OCI-LY7 (cell line): ENCODE measurements at regions not wholly inside any gene's neighbourhood (a gene's known extent, or its start where the extent isn't known, plus 50 kb on each side); places are given as distances from the start of the nearest gene placed in this dataset.

Source experiments
- BruUV-seq: library from RNA; stranded (reverse); fragments of 400-500 nt; replicated peaks from 2 replicates; lab custom pipeline; 2021; lab: Mats Ljungman, UMichigan
- CTCF ChIA-PET: fragments of 300-600 bp; sonication (Branson Sonifier 250); formaldehyde crosslinking; loops from one replicate; lab custom pipeline; 2022; ENCODE audit warnings: antibody characterized with exemption; ENCODE audit not compliant: unreplicated experiment; lab: Charles Lee
- POLR2A ChIA-PET: fragments of 300-600 bp; sonication (Branson Sonifier 250); formaldehyde crosslinking; loops from one replicate; lab custom pipeline; 2022; ENCODE audit warnings: antibody characterized with exemption; lab: Charles Lee
- DNase-seq: peaks from one replicate; pipeline ENCODE4 v3.0.0-alpha.2; 2015; ENCODE audit warnings: low spot score
- H2AFZ ChIP-seq: fragments of 200-600 bp; sonication (generic), shearing (Covaris generic); 2 replicates; pipeline ENCODE4 v1.6.1; 2014; ENCODE audit warnings: mild to moderate bottlenecking, antibody characterized with exemption, low read length, moderate library complexity
- H3K27ac ChIP-seq: fragments of 200-600 bp; sonication (generic); 2 replicates; pipeline ENCODE4 v1.5.1; 2014; ENCODE audit warnings: mixed run types, low read depth, mild to moderate bottlenecking, moderate library complexity, low read length, inconsistent platforms; ENCODE audit not compliant: poor library complexity, severe bottlenecking
- H3K36me3 ChIP-seq: fragments of 200-600 bp; sonication (generic); 2 replicates; pipeline ENCODE4 v1.6.1; 2014; ENCODE audit warnings: mild to moderate bottlenecking, antibody characterized with exemption, low read length, moderate library complexity, mixed read lengths; ENCODE audit not compliant: insufficient read depth
- H3K4me1 ChIP-seq: fragments of 200-600 bp; sonication (generic); 2 replicates; pipeline ENCODE4 v1.5.1; 2014; ENCODE audit warnings: mild to moderate bottlenecking, low read length; ENCODE audit not compliant: insufficient read depth, poor library complexity, severe bottlenecking
- H3K4me2 ChIP-seq: fragments of 200-600 bp; sonication (generic); 2 replicates; pipeline ENCODE4 v1.6.1; 2014; ENCODE audit warnings: mild to moderate bottlenecking, low read length
- H3K4me3 ChIP-seq: fragments of 200-600 bp; sonication (generic); 2 replicates; pipeline ENCODE4 v1.5.1; 2014; ENCODE audit warnings: mild to moderate bottlenecking, low read depth, low read length; ENCODE audit not compliant: poor library complexity, severe bottlenecking
- H3K79me2 ChIP-seq: fragments of 200-600 bp; sonication (generic); 2 replicates; pipeline ENCODE4 v1.6.1; 2016; ENCODE audit warnings: low read depth, mild to moderate bottlenecking, low read length, moderate library complexity, mixed read lengths; ENCODE audit not compliant: insufficient read depth
- H3K9me2 ChIP-seq: fragments of 200-600 bp; sonication (generic); 2 replicates; pipeline ENCODE4 v1.6.1; 2016; ENCODE audit warnings: mild to moderate bottlenecking, low read length, mixed read lengths; ENCODE audit not compliant: insufficient read depth
- H3K9me3 ChIP-seq: fragments of 200-600 bp; sonication (generic); 2 replicates; pipeline ENCODE4 v1.6.1; 2014; ENCODE audit warnings: mild to moderate bottlenecking, mixed run types, low read length, mixed read lengths
- H4K20me1 ChIP-seq: fragments of 200-600 bp; sonication (generic); 2 replicates; pipeline ENCODE4 v1.6.1; 2014; ENCODE audit warnings: mild to moderate bottlenecking, antibody characterized with exemption, low read length, moderate library complexity, mixed read lengths; ENCODE audit not compliant: insufficient read depth
- EZH2phosphoT487 ChIP-seq: fragments of 200-600 bp; sonication (generic); IDR thresholded peaks from 2 replicates; pipeline ENCODE4 v1.6.1; 2018; ENCODE audit warnings: low read depth, borderline replicate concordance, mild to moderate bottlenecking, mixed run types, antibody characterized with exemption, low read length, moderate library complexity, mixed read lengths
- intact Hi-C: fragments of 100-400 bp; cut with micrococcal nuclease; formaldehyde crosslinking; loops from one replicate; pipeline ENCODE4 v1.10.0; 2022; ENCODE audit not compliant: unreplicated experiment
- TF ChIP-seq, protein P1 (sequence below): fragments of 200-600 bp; sonication (generic); conservative IDR thresholded peaks from 2 replicates; pipeline ENCODE4 v1.5.1; 2014; ENCODE audit warnings: mild to moderate bottlenecking, antibody characterized with exemption, low read length, moderate library complexity, mixed read lengths

DNA sequence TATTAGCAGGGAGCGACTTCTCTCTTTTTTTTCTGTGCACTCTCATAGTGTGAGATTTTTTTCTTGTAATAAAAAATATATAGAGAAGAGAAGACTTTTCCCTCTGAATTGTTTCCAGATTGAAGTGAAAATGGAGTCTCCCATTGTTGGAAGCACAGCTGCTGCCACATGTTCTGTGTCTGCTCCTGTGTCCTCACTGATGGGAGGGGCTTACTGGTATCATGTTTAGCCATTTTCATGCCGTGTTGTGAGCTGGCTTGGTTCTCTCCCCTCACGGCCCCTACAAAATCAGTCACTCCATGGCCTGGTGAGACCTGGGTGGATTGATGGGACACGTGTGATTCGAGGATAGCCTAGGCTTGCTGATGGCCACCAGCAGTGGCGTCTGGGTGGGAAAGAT lies 379.7 kb upstream of the DDHD1 start:
- no peak for DNase-seq
- Histone ChIP-seq H3K4me3 (no peak overlapping the region), H2AFZ (no peak overlapping the region), H3K36me3 (no peaks in the 10 kb centered on the region), H3K4me2 (no peak overlapping the region), H3K9me2 (no peaks in the 10 kb centered on the region), H3K9me3 (no peaks in the 10 kb centered on the region), H4K20me1 (no peaks in the 10 kb centered on the region), H3K4me1 (peaks cover 6% of the 10 kb centered on the region), H3K79me2 (no peaks in the 10 kb centered on the region), H3K27ac (no peak overlapping the region)
- BruUV-seq, result no TSS peak
- CTCF ChIA-PET, result no interaction called here
- TF ChIP-seq EZH2phosphoT487, result no peak
- TF ChIP-seq, protein P1, sequence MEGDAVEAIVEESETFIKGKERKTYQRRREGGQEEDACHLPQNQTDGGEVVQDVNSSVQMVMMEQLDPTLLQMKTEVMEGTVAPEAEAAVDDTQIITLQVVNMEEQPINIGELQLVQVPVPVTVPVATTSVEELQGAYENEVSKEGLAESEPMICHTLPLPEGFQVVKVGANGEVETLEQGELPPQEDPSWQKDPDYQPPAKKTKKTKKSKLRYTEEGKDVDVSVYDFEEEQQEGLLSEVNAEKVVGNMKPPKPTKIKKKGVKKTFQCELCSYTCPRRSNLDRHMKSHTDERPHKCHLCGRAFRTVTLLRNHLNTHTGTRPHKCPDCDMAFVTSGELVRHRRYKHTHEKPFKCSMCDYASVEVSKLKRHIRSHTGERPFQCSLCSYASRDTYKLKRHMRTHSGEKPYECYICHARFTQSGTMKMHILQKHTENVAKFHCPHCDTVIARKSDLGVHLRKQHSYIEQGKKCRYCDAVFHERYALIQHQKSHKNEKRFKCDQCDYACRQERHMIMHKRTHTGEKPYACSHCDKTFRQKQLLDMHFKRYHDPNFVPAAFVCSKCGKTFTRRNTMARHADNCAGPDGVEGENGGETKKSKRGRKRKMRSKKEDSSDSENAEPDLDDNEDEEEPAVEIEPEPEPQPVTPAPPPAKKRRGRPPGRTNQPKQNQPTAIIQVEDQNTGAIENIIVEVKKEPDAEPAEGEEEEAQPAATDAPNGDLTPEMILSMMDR, result no peak
- POLR2A ChIA-PET, result interaction anchor here (0.6 kb wide), 1 partner anchor 33 kb away, joined by 3 read pairs; no protein-coding TSS in a partner anchor
- intact Hi-C loops, result loop anchor here (10.0 kb wide), 1 partner anchor 402 kb away; no protein-coding TSS in a partner anchor

DNA sequence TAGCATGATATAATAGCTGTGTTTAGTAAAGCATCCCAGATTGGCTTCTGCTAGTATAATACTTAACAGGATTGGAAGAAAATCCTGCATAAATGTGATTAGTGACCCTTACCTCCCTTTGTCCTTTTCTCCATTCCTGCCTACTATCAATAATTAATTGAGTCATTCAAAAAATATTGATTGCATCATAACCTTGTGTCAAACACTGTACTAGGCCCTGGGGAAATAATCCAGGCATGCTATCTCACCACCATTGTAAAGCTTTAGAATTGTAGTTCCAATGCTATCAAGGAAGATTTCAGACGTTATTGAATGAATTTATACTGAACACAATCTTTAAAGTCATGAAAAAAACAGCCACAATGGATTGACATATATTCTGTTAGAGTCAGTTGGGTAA lies 378.6 kb upstream of the DDHD1 start:
- no peak overlapping the region for H2AFZ ChIP-seq
- intact Hi-C loops, result loop anchor here (10.0 kb wide), 1 partner anchor 403 kb away; no protein-coding TSS in a partner anchor
- no peak overlapping the region for H3K4me3 ChIP-seq
- H3K27ac ChIP-seq, result no peak overlapping the region
- no peak for DNase-seq
- no peaks in the 10 kb centered on the region for H3K79me2 ChIP-seq
- BruUV-seq, result no TSS peak
- POLR2A ChIA-PET, result interaction anchor here (0.6 to 0.9 kb wide), 2 partner anchors 85 to 469 kb away, joined by 3 to 4 read pairs; no protein-coding TSS in a partner anchor
- no peaks in the 10 kb centered on the region for H4K20me1 ChIP-seq
- peaks cover 6% of the 10 kb centered on the region for H3K4me1 ChIP-seq
- H3K4me2 ChIP-seq, result no peak overlapping the region
- no peaks in the 10 kb centered on the region for H3K36me3 ChIP-seq
- no peak for TF ChIP-seq EZH2phosphoT487
- TF ChIP-seq, protein P1, result no peak
- CTCF ChIA-PET, result no interaction called here
- H3K9me2 ChIP-seq, result no peaks in the 10 kb centered on the region
- no peaks in the 10 kb centered on the region for H3K9me3 ChIP-seq

DNA sequence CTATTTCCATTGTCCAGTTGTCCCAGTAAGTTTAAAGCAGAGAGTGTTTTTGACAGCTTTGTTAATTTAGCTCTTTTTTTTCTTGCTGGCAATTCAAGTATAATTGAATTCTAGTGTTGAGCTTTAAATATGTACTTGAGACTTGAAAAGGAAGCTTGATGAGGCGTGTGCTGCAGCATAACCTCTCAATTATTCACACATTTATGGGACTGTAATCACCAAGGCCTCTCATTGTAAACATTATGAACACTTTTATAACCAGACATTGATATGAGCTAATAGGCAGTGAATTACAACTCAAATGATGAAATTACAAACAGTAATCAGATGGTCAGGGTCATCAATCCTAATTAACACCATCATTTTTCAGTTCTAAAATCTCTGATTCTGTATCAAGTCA lies 378.0 kb upstream of the DDHD1 start:
- Histone ChIP-seq H3K4me2 (no peak overlapping the region), H3K27ac (no peak overlapping the region), H3K4me3 (no peak overlapping the region), H2AFZ (no peak overlapping the region), H3K9me3 (no peaks in the 10 kb centered on the region), H3K79me2 (no peaks in the 10 kb centered on the region), H3K9me2 (no peaks in the 10 kb centered on the region), H4K20me1 (no peaks in the 10 kb centered on the region), H3K4me1 (peaks cover 2% of the 10 kb centered on the region), H3K36me3 (no peaks in the 10 kb centered on the region)
- no peak for DNase-seq
- no TSS peak for BruUV-seq
- no peak for TF ChIP-seq EZH2phosphoT487
- TF ChIP-seq, protein P1, result no peak
- ChIA-PET CTCF (no interaction called here), POLR2A (interaction anchor here (0.9 to 1.0 kb wide), 2 partner anchors 470 to 477 kb away, joined by 3 read pairs; no protein-coding TSS in a partner anchor)
- intact Hi-C loops, result loop anchor here (10.0 kb wide), 1 partner anchor 404 kb away; no protein-coding TSS in a partner anchor
